Fibroblast of lung (primary cell): ENCODE measurements at regions not wholly inside any gene's neighbourhood (a gene's known extent, or its start where the extent isn't known, plus 50 kb on each side); places are given as distances from the start of the nearest gene placed in this dataset.

ENCODE experiments used
- DNase-seq, 2 donors: peaks; one replicate each; pipeline versions ENCODE4 v3.0.0 to v3.0.0-alpha.2; 2010; ENCODE audit warnings: low read depth in 2 of 2
- H2AFZ ChIP-seq: 2 replicates; pipeline ENCODE4 v1.5.1; 2012; ENCODE audit warnings: low read length, control low read depth, inconsistent platforms
- H3K27ac ChIP-seq: 2 replicates; pipeline ENCODE4 v1.5.1; 2011; ENCODE audit warnings: low read length, control low read depth; ENCODE audit not compliant: insufficient read depth
- H3K27me3 ChIP-seq: 2 replicates; pipeline ENCODE4 v1.5.1; 2011; ENCODE audit warnings: mild to moderate bottlenecking, low read length; ENCODE audit not compliant: control insufficient read depth, insufficient read depth
- H3K36me3 ChIP-seq: 2 replicates; pipeline ENCODE4 v1.5.1; 2011; ENCODE audit warnings: low read length; ENCODE audit not compliant: control insufficient read depth, insufficient read depth
- H3K4me1 ChIP-seq: 2 replicates; pipeline ENCODE4 v1.5.1; 2011; ENCODE audit warnings: low read length; ENCODE audit not compliant: control insufficient read depth, insufficient read depth; ENCODE audit errors: extremely low read depth
- H3K4me2 ChIP-seq: 2 replicates; pipeline ENCODE4 v1.5.1; 2011; ENCODE audit warnings: low read length, control low read depth; ENCODE audit not compliant: insufficient read depth; ENCODE audit errors: extremely low read depth
- H3K4me3 ChIP-seq, 4 experiments: fragments of 200-600 bp in 1 of 4; sonication (generic) in 1 of 4; replicated peaks in 1 of 4; 2 replicates each; pipeline ENCODE4 v1.5.1; 2011 to 2016; ENCODE audit warnings: low read length in 4 of 4, low read depth in 3 of 4, mild to moderate bottlenecking in 3 of 4, control low read depth in 2 of 4, inconsistent platforms in 1 of 4, mixed read lengths in 1 of 4; ENCODE audit not compliant: insufficient read depth in 1 of 4; ENCODE audit errors: control extremely low read depth in 1 of 4
- H3K79me2 ChIP-seq: 2 replicates; pipeline ENCODE4 v1.5.1; 2012; ENCODE audit warnings: mild to moderate bottlenecking, low read length, inconsistent platforms; ENCODE audit not compliant: control insufficient read depth, insufficient read depth
- H3K9ac ChIP-seq: 2 replicates; pipeline ENCODE4 v1.5.1; 2011; ENCODE audit warnings: mild to moderate bottlenecking, low read length, control low read depth; ENCODE audit not compliant: insufficient read depth
- H3K9me3 ChIP-seq: 2 replicates; pipeline ENCODE4 v1.5.1; 2012; ENCODE audit warnings: low read depth, low read length; ENCODE audit not compliant: control insufficient read depth, insufficient read depth
- H4K20me1 ChIP-seq: 2 replicates; pipeline ENCODE4 v1.5.1; 2011; ENCODE audit warnings: low read length; ENCODE audit not compliant: control insufficient read depth, insufficient read depth; ENCODE audit errors: extremely low read depth
- CTCF ChIP-seq, 2 donors: IDR thresholded peaks in 1 of 2; conservative IDR thresholded peaks in 1 of 2; 1 replicate in 1 of 2; 2 replicates in 1 of 2; pipeline ENCODE4 v1.5.1; 2011 to 2012; ENCODE audit warnings: low read length in 2 of 2, control low read depth in 1 of 2, inconsistent platforms in 1 of 2, low read depth in 1 of 2, mild to moderate bottlenecking in 1 of 2
- EZH2 ChIP-seq: IDR thresholded peaks from 2 replicates; pipeline ENCODE4 v1.5.1; 2012; ENCODE audit warnings: low read length, control low read depth, mild to moderate bottlenecking; ENCODE audit errors: missing control alignments

GRCh38 chr1:232274999-232275710, 354.8 kb downstream of the SIPA1L2 start:
- Histone ChIP-seq H3K27ac (no peak overlapping the region), H3K79me2 (no peaks in the 10 kb centered on the region), H3K9ac (no peak overlapping the region), H4K20me1 (no peaks in the 10 kb centered on the region), H3K27me3 (no peaks in the 10 kb centered on the region), H3K36me3 (no peaks in the 10 kb centered on the region), H3K4me2 (no peak overlapping the region), H3K4me3 (no peak overlapping the region), H2AFZ (no peak overlapping the region), H3K9me3 (no peaks in the 10 kb centered on the region), H3K4me1 (no peaks in the 10 kb centered on the region)
- no peak for DNase-seq
- TF ChIP-seq CTCF (conservative IDR thresholded peaks at IDR 0.05 in 1 of 2, IDR thresholded peaks at IDR 0.05 in 1 of 2; ENCODE audit: low read depth in 1 of 2, low read length in 2 of 2) (no peak), EZH2 (no peak)

- no peaks in the 10 kb centered on the region for H3K4me1 ChIP-seq
- H3K27me3 ChIP-seq: no peaks in the 10 kb centered on the region
- peak; percentile 3 to 62 for DNase-seq
- no peaks in the 10 kb centered on the region for H3K36me3 ChIP-seq
- H3K9ac ChIP-seq: no peak overlapping the region
- no peak overlapping the region for H3K27ac ChIP-seq
- H3K4me3 ChIP-seq: no peak overlapping the region
- no peaks in the 10 kb centered on the region for H3K79me2 ChIP-seq
- H2AFZ ChIP-seq: no peak overlapping the region
- TF ChIP-seq CTCF (conservative IDR thresholded peaks at IDR 0.05 in 1 of 2, IDR thresholded peaks at IDR 0.05 in 1 of 2; ENCODE audit: low read depth in 1 of 2, low read length in 2 of 2): no peak
- TF ChIP-seq EZH2: no peak
- no peaks in the 10 kb centered on the region for H3K9me3 ChIP-seq
- no peak overlapping the region for H3K4me2 ChIP-seq
- no peaks in the 10 kb centered on the region for H4K20me1 ChIP-seq
Observed at GRCh38 chr1:232274236-232274855, 355.6 kb downstream of the SIPA1L2 start.

- Histone ChIP-seq H3K4me2 (no peak overlapping the region), H3K79me2 (no peaks in the 10 kb centered on the region), H3K36me3 (no peaks in the 10 kb centered on the region), H3K4me1 (no peaks in the 10 kb centered on the region), H3K27ac (no peak overlapping the region), H3K4me3 (no peak overlapping the region), H4K20me1 (no peaks in the 10 kb centered on the region), H3K9ac (no peak overlapping the region), H3K27me3 (no peaks in the 10 kb centered on the region), H3K9me3 (no peaks in the 10 kb centered on the region), H2AFZ (no peak overlapping the region)
- no peak for TF ChIP-seq EZH2
- TF ChIP-seq CTCF (conservative IDR thresholded peaks at IDR 0.05 in 1 of 2, IDR thresholded peaks at IDR 0.05 in 1 of 2; ENCODE audit: low read depth in 1 of 2, low read length in 2 of 2): no peak
- DNase-seq: peak in 1 of 2 donors; percentile 20
Observed at GRCh38 chr1:232273011-232273410, 356.9 kb downstream of the SIPA1L2 start.
